Hepatocyte (in vitro differentiated cells): ENCODE measurements at regions not wholly inside any gene's neighbourhood (a gene's known extent, or its start where the extent isn't known, plus 50 kb on each side); places are given as distances from the start of the nearest gene placed in this dataset.

Experiments
- CTCF ChIP-seq: fragments of 200-600 bp; sonication (generic); IDR thresholded peaks from 2 replicates; pipeline ENCODE4 v1.5.1; 2016; ENCODE audit warnings: antibody characterized with exemption, mild to moderate bottlenecking; ENCODE audit not compliant: poor library complexity
- EZH2 ChIP-seq: fragments of 200-600 bp; sonication (generic); IDR thresholded peaks from 2 replicates; pipeline ENCODE4 v1.6.1; 2016; ENCODE audit warnings: antibody characterized with exemption, mild to moderate bottlenecking, borderline replicate concordance
- EZH2phosphoT487 ChIP-seq: fragments of 200-600 bp; sonication (generic); IDR thresholded peaks from one replicate; pipeline ENCODE4 v1.6.1; 2018; ENCODE audit warnings: antibody characterized with exemption, mild to moderate bottlenecking, low read depth, moderate library complexity; ENCODE audit not compliant: unreplicated experiment, severe bottlenecking

- TF ChIP-seq CTCF (no peak), EZH2 (no peak), EZH2phosphoT487 (no peak)
Measured at GRCh38 chr11:116556483-116556882, 216.3 kb downstream of the BUD13 start.
